HEK293T (cell line): ENCODE measurements at regions not wholly inside any gene's neighbourhood (a gene's known extent, or its start where the extent isn't known, plus 50 kb on each side); places are given as distances from the start of the nearest gene placed in this dataset.

ENCODE experiments used
- FOXK2 ChIP-seq: fragments of 450-650 bp; IDR thresholded peaks from 2 replicates; pipeline ENCODE4 v1.6.1; 2016; ENCODE audit warnings: mild to moderate bottlenecking
- FOXM1 ChIP-seq: fragments of 450-650 bp; IDR thresholded peaks from 2 replicates; pipeline ENCODE4 v1.6.1; 2017; ENCODE audit warnings: mild to moderate bottlenecking, borderline replicate concordance
- SUZ12 ChIP-seq: fragments of 450-650 bp; IDR thresholded peaks from 2 replicates; pipeline ENCODE4 v1.6.1; 2016; ENCODE audit warnings: mild to moderate bottlenecking

DNA sequence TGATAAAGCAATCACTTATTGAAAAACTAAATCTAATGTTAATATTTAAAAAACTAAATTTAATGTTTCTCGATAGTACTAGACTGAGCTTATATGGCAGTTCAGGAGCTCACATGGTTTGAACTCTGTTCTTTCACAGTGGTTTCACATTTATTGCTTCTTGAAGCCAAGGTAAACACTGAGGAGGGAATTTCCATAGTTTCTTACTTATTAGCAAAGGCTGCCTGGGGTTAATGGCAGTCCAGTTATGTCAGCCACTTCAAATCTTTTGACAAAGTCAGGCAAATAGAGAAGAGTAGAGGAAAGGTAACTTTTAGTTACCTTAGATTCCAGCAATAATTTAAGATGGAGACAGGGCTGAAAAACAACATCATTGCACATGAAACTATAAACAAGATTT, 831.5 kb downstream of the ROBO2 start:
- TF ChIP-seq FOXM1 (no peak), FOXK2 (no peak), SUZ12 (no peak)
